K562 (cell line): ENCODE measurements at regions not wholly inside any gene's neighbourhood (a gene's known extent, or its start where the extent isn't known, plus 50 kb on each side); places are given as distances from the start of the nearest gene placed in this dataset.

Experiments used
- ATF3 ChIP-seq, 2 experiments: fragments of 450-650 bp in 1 of 2; sonication (generic) in 1 of 2; formaldehyde crosslinking in 1 of 2; IDR thresholded peaks in 1 of 2; conservative IDR thresholded peaks in 1 of 2; 2 replicates each; pipeline versions ENCODE4 v1.6.1 to v1.8.1; 2016 to 2023; ENCODE audit warnings: mild to moderate bottlenecking in 2 of 2, moderate library complexity in 2 of 2, inconsistent platforms in 1 of 2, missing genetic modification reagents in 1 of 2
- CHD2 ChIP-seq: IDR thresholded peaks from 2 replicates; pipeline ENCODE4 v1.6.1; 2011; ENCODE audit warnings: low read depth, low read length
- CTCF ChIP-seq, 3 experiments: IDR thresholded peaks in 2 of 3; conservative IDR thresholded peaks in 1 of 3; 2 replicates each; pipeline ENCODE4 v1.5.1; 2011 to 2012; ENCODE audit warnings: low read length in 3 of 3, mild to moderate bottlenecking in 3 of 3, control low read depth in 2 of 3, improper control_type of control experiment in 1 of 3, inconsistent platforms in 1 of 3, low read depth in 1 of 3, mixed read lengths in 1 of 3, moderate library complexity in 1 of 3; ENCODE audit not compliant: insufficient read depth in 2 of 3
- CXXC5 ChIP-seq: fragments of 250-450 bp; sonication (Bioruptor Pico); IDR thresholded peaks from 2 replicates; pipeline ENCODE4 v1.8.0; 2022; ENCODE audit warnings: inconsistent platforms, mild to moderate bottlenecking, moderate library complexity
- JUN ChIP-seq, 2 experiments: sonication (generic) in 1 of 2; formaldehyde crosslinking in 1 of 2; IDR thresholded peaks; 2 replicates each; pipeline versions ENCODE4 v1.6.1 to v1.8.0; 2012 to 2022; ENCODE audit warnings: borderline replicate concordance in 2 of 2, mild to moderate bottlenecking in 2 of 2, improper control_type of control experiment in 1 of 2, low read depth in 1 of 2, low read length in 1 of 2, missing genetic modification reagents in 1 of 2
- JUND ChIP-seq, 2 experiments: IDR thresholded peaks; 2 replicates in 1 of 2; 3 replicates in 1 of 2; pipeline ENCODE4 v1.6.1; 2011; ENCODE audit warnings: borderline replicate concordance in 2 of 2, low read depth in 2 of 2, low read length in 2 of 2, improper control_type of control experiment in 1 of 2, missing biosample characterization in 1 of 2, missing genetic modification characterization in 1 of 2, missing genetic modification reagents in 1 of 2
- NR0B1 ChIP-seq: fragments of 450-650 bp; IDR thresholded peaks from one replicate; pipeline ENCODE4 v1.6.1; 2018; ENCODE audit warnings: mild to moderate bottlenecking, moderate library complexity; ENCODE audit not compliant: partially characterized antibody
- PML ChIP-seq: IDR thresholded peaks from 2 replicates; pipeline ENCODE4 v1.6.1; 2012; ENCODE audit warnings: low read length, inconsistent platforms
- POLR2AphosphoS5 ChIP-seq: IDR thresholded peaks from 2 replicates; pipeline ENCODE4 v1.6.1; 2011; ENCODE audit warnings: mild to moderate bottlenecking, low read depth, low read length, moderate library complexity; ENCODE audit not compliant: control insufficient read depth, insufficient read depth
- RBBP5 ChIP-seq: fragments of 200-600 bp; sonication (generic); IDR thresholded peaks from 2 replicates; pipeline ENCODE4 v1.6.1; 2012; ENCODE audit warnings: borderline replicate concordance, mild to moderate bottlenecking, low read length, control low read depth, inconsistent platforms; ENCODE audit not compliant: insufficient read depth, poor library complexity, severe bottlenecking
- RNF2 ChIP-seq: sonication (generic); IDR thresholded peaks from 2 replicates; pipeline ENCODE4 v1.6.1; 2016
- SMAD1 ChIP-seq: fragments of 150-350 bp; IDR thresholded peaks from 2 replicates; pipeline ENCODE4 v1.6.1; 2014; ENCODE audit warnings: low read length, low read depth; ENCODE audit not compliant: partially characterized antibody
- TGIF2 ChIP-seq: sonication (generic); formaldehyde crosslinking; IDR thresholded peaks from 2 replicates; pipeline ENCODE4 v1.8.1; 2022; ENCODE audit warnings: mild to moderate bottlenecking, missing genetic modification reagents, moderate library complexity
- ZBTB5 ChIP-seq: fragments of 450-650 bp; IDR thresholded peaks from 2 replicates; pipeline ENCODE4 v1.6.1; 2017; ENCODE audit warnings: antibody characterized with exemption
- ZNF212 ChIP-seq: fragments of 450-650 bp; formaldehyde crosslinking; IDR thresholded peaks from 2 replicates; pipeline ENCODE4 v1.4.0; 2020; ENCODE audit warnings: mild to moderate bottlenecking
- ZNF282 ChIP-seq: sonication (generic); formaldehyde crosslinking; IDR thresholded peaks from 2 replicates; pipeline ENCODE4 v1.8.1; 2023; ENCODE audit warnings: missing genetic modification reagents
- ZSCAN32 ChIP-seq: fragments of 450-650 bp; formaldehyde crosslinking; IDR thresholded peaks from 2 replicates; pipeline ENCODE4 v1.4.0; 2020; ENCODE audit warnings: mild to moderate bottlenecking, moderate library complexity

DNA sequence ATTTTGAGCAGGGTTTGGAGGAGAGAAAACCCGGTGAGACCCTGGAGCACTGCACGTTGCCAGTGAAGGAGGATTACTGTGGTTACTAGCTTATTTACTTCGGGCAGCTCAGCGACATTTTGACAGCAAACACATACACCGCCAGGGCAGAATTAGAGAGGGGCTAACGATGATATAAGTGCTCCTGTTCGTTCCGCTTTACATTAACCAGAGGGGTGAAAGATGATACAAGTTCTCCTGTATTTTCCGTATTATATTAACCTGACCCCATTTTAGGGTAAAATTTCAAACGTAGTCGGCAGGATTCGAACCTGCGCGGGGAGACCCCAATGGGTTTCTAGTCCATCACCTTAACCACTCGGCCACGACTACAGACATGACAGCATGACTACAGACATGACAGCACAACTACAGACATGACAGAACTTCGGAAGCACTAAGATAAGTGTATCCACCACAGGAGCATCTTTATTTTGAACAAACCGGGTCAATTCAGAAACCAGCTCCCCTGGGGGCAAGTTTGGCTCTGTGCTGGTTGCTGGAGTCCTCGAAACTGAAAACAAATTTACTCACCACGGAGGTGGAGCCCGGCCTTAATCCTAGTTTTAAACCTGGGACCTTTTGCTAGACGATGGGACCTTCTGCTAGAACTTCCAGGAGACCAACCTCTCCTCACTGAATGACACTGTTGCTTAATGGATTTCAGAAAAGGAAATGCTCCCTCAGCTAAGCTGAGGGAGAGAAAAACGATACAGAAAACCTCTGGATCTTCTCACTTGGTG is 80.4 kb upstream of the ZNF184 start (continued):
- TF ChIP-seq CHD2: peak; percentile 30; the same call in 1 of the 2 replicates
- peak; percentile 43 for TF ChIP-seq ZSCAN32
- peak; percentile 46; the same call in 1 of the 2 replicates for TF ChIP-seq TGIF2 (CRISPR knock-in tag)
- peak; percentile 98 for TF ChIP-seq JUND (IDR thresholded peaks at IDR 0.05; ENCODE audit: borderline replicate concordance, low read depth, low read length)
- TF ChIP-seq JUND (tag; IDR thresholded peaks at IDR 0.05; ENCODE audit: borderline replicate concordance, low read depth, low read length): peak; percentile 96
- TF ChIP-seq SMAD1: no peak
- no peak; the same call in none of the 2 replicates for TF ChIP-seq POLR2AphosphoS5
- no peak for TF ChIP-seq NR0B1
- TF ChIP-seq PML: peak; percentile 52; the same call in 1 of the 2 replicates
- no peak for TF ChIP-seq ZNF282 (CRISPR knock-in tag)
- TF ChIP-seq RBBP5: peak; percentile 76
- TF ChIP-seq CXXC5 (CRISPR knock-in tag): peak; percentile 72
- TF ChIP-seq CTCF (IDR thresholded peaks at IDR 0.05 in 2 of 3, conservative IDR thresholded peaks at IDR 0.05 in 1 of 3; ENCODE audit: insufficient read depth in 2 of 3, low read depth in 1 of 3, low read length in 3 of 3): 0 out of 6 replicates have a peak, but pooled peaks of 1 of the 3 experiments have one; percentile 1
- TF ChIP-seq RNF2: peak; percentile 74; the same call in 1 of the 2 replicates
- 0 out of 2 replicates have a peak, but pooled peaks have one; percentile 19 for TF ChIP-seq ZNF212 (CRISPR knock-in tag)
- peak; percentile 75 for TF ChIP-seq ATF3 (IDR thresholded peaks at IDR 0.05)
- TF ChIP-seq ATF3 (CRISPR knock-in tag; conservative IDR thresholded peaks at IDR 0.05): peak; percentile 86
- TF ChIP-seq JUN (IDR thresholded peaks at IDR 0.05; ENCODE audit: borderline replicate concordance, low read depth, low read length): peak; percentile 92
- TF ChIP-seq JUN (CRISPR knock-in tag; IDR thresholded peaks at IDR 0.05; ENCODE audit: borderline replicate concordance): no peak; the same call in 1 of the 2 replicates
- peak; percentile 70; the same call in 1 of the 2 replicates for TF ChIP-seq ZBTB5
